ENCODE measurements at regions not wholly inside any gene's neighbourhood (a gene's known extent, or its start where the extent isn't known, plus 50 kb on each side); places are given as distances from the start of the nearest gene placed in this dataset.

GRCh38 chr10:16192337-16192736 lies 244.5 kb upstream of the PTER start:
- Histone ChIP-seq H3K4me3 (replicated peaks in 1 of 3; ENCODE audit: insufficient read depth in 1 of 3, low read depth in 1 of 3, low read length in 3 of 3) (no peak overlapping the region), H3K27me3 (ENCODE audit: control insufficient read depth in 2 of 2, insufficient read depth in 2 of 2, low read length in 2 of 2) (no peaks in the 10 kb centered on the region), H3K9me3 (replicated peaks; ENCODE audit: control insufficient read depth, insufficient read depth, low read length) (peaks cover 4% of the 10 kb centered on the region), H3K4me1 (ENCODE audit: control insufficient read depth, extremely low read depth, insufficient read depth, low read length) (no peaks in the 10 kb centered on the region), H3K9ac (replicated peaks; ENCODE audit: extremely low read depth, insufficient read depth, low read length) (no peak overlapping the region), H3K36me3 (ENCODE audit: control insufficient read depth in 2 of 2, extremely low read depth in 1 of 2, insufficient read depth in 2 of 2, low read length in 2 of 2) (no peaks in the 10 kb centered on the region), H2AFZ (ENCODE audit: low read depth, low read length) (no peak overlapping the region), H3K4me2 (ENCODE audit: insufficient read depth, low read length) (no peak overlapping the region), H3K9me1 (replicated peaks; ENCODE audit: control insufficient read depth, extremely low read depth, insufficient read depth, low read length) (no peaks in the 10 kb centered on the region), H3K27ac (ENCODE audit: insufficient read depth, low read depth, low read length) (no peak overlapping the region), H4K20me1 (replicated peaks; ENCODE audit: control insufficient read depth, extremely low read depth, insufficient read depth, low read length) (no peaks in the 10 kb centered on the region), H3K79me2 (ENCODE audit: control insufficient read depth, insufficient read depth, low read length) (no peaks in the 10 kb centered on the region)
- CTCF ChIA-PET: no interaction called here
- no TSS peak for BruUV-seq (replicated peaks)
- TF ChIP-seq MYC (IDR thresholded peaks at IDR 0.05; ENCODE audit: low read depth, low read length) (no peak), MAX (IDR thresholded peaks at IDR 0.05; ENCODE audit: insufficient read depth, insufficient read length) (no peak), GATA2 (IDR thresholded peaks at IDR 0.05; ENCODE audit: insufficient read depth, insufficient read length, low read depth, low read length) (no peak), POLR2A (IDR thresholded peaks at IDR 0.05; ENCODE audit: low read depth, low read length) (no peak)
- POLR2A ChIA-PET: no interaction called here
- intact Hi-C loops (cut with micrococcal nuclease): no loop called here
- FAIRE-seq: no peak
- dilution Hi-C loops (cut with MboI; ENCODE audit: extremely low pct_ligation_motif_present, low sequenced_read_pairs): no loop called here
- DNase-seq (ENCODE audit: low read depth, low spot score): no peak

DNA sequence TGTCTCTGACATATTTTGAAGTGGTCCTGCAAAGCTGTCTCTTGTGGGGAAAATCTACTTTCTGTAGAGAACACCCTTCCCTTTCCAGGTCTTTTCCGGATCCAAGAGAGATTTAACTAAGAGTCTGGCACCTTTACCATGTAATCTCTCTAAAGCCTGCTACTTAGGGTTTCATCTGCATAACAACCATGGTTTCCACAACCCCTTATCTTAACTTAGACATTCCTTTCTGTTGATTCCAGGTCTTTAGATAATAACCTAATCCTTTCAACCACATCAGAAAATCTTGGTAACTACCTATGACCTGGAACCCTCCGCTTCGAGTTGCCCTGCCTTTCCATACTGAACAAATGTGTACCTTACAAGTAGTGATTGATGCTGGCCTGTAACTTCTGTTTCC lies 243.6 kb upstream of the PTER start:
- H4K20me1 ChIP-seq (replicated peaks; ENCODE audit: control insufficient read depth, extremely low read depth, insufficient read depth, low read length): no peaks in the 10 kb centered on the region
- no peak overlapping the region for H3K4me2 ChIP-seq (ENCODE audit: insufficient read depth, low read length)
- H3K9ac ChIP-seq (replicated peaks; ENCODE audit: extremely low read depth, insufficient read depth, low read length): no peak overlapping the region
- no TSS peak for BruUV-seq (replicated peaks)
- no peaks in the 10 kb centered on the region for H3K27me3 ChIP-seq (ENCODE audit: control insufficient read depth in 2 of 2, insufficient read depth in 2 of 2, low read length in 2 of 2)
- H3K79me2 ChIP-seq (ENCODE audit: control insufficient read depth, insufficient read depth, low read length): no peaks in the 10 kb centered on the region
- ChIA-PET POLR2A (no interaction called here), CTCF (no interaction called here)
- H2AFZ ChIP-seq (ENCODE audit: low read depth, low read length): no peak overlapping the region
- TF ChIP-seq POLR2AphosphoS5 (IDR thresholded peaks at IDR 0.05; ENCODE audit: insufficient read depth, low read depth, low read length): no peak
- no peak for TF ChIP-seq MYC (IDR thresholded peaks at IDR 0.05; ENCODE audit: low read depth, low read length)
- TF ChIP-seq JUN (IDR thresholded peaks at IDR 0.05; ENCODE audit: borderline replicate concordance, insufficient read depth, insufficient read length, low read depth): no peak
- TF ChIP-seq POLR2A (IDR thresholded peaks at IDR 0.05; ENCODE audit: low read depth, low read length): no peak
- TF ChIP-seq, protein P1, sequence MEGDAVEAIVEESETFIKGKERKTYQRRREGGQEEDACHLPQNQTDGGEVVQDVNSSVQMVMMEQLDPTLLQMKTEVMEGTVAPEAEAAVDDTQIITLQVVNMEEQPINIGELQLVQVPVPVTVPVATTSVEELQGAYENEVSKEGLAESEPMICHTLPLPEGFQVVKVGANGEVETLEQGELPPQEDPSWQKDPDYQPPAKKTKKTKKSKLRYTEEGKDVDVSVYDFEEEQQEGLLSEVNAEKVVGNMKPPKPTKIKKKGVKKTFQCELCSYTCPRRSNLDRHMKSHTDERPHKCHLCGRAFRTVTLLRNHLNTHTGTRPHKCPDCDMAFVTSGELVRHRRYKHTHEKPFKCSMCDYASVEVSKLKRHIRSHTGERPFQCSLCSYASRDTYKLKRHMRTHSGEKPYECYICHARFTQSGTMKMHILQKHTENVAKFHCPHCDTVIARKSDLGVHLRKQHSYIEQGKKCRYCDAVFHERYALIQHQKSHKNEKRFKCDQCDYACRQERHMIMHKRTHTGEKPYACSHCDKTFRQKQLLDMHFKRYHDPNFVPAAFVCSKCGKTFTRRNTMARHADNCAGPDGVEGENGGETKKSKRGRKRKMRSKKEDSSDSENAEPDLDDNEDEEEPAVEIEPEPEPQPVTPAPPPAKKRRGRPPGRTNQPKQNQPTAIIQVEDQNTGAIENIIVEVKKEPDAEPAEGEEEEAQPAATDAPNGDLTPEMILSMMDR (IDR thresholded peaks at IDR 0.05; ENCODE audit: extremely low read depth in 1 of 2, insufficient read depth in 1 of 2, low read depth in 1 of 2, low read length in 2 of 2): no peak
- TF ChIP-seq FOS (IDR thresholded peaks at IDR 0.05; ENCODE audit: borderline replicate concordance, insufficient read depth, low read length): no peak
- no peak for TF ChIP-seq GATA2 (IDR thresholded peaks at IDR 0.05; ENCODE audit: insufficient read depth, insufficient read length, low read depth, low read length)
- no peak for TF ChIP-seq EZH2 (IDR thresholded peaks at IDR 0.05; ENCODE audit: borderline replicate concordance, low read depth, low read length, severe bottlenecking)
- TF ChIP-seq MAX (IDR thresholded peaks at IDR 0.05; ENCODE audit: insufficient read depth, insufficient read length): no peak
- DNase-seq (ENCODE audit: low read depth, low spot score): no peak
- no peak overlapping the region for H3K27ac ChIP-seq (ENCODE audit: insufficient read depth, low read depth, low read length)
- no peaks in the 10 kb centered on the region for H3K36me3 ChIP-seq (ENCODE audit: control insufficient read depth in 2 of 2, extremely low read depth in 1 of 2, insufficient read depth in 2 of 2, low read length in 2 of 2)
- no peaks in the 10 kb centered on the region for H3K9me1 ChIP-seq (replicated peaks; ENCODE audit: control insufficient read depth, extremely low read depth, insufficient read depth, low read length)
- no peak overlapping the region for H3K4me3 ChIP-seq (replicated peaks in 1 of 3; ENCODE audit: insufficient read depth in 1 of 3, low read depth in 1 of 3, low read length in 3 of 3)
- no peaks in the 10 kb centered on the region for H3K4me1 ChIP-seq (ENCODE audit: control insufficient read depth, extremely low read depth, insufficient read depth, low read length)
- intact Hi-C loops (cut with micrococcal nuclease) (no loop called here), dilution Hi-C loops (cut with MboI; ENCODE audit: extremely low pct_ligation_motif_present, low sequenced_read_pairs) (no loop called here)
- H3K9me3 ChIP-seq (replicated peaks; ENCODE audit: control insufficient read depth, insufficient read depth, low read length): peaks cover 4% of the 10 kb centered on the region
- FAIRE-seq: no peak

Data from endothelial cell of umbilical vein (primary cell).